ENCODE measurements at regions not wholly inside any gene's neighbourhood (a gene's known extent, or its start where the extent isn't known, plus 50 kb on each side); places are given as distances from the start of the nearest gene placed in this dataset.

DNA sequence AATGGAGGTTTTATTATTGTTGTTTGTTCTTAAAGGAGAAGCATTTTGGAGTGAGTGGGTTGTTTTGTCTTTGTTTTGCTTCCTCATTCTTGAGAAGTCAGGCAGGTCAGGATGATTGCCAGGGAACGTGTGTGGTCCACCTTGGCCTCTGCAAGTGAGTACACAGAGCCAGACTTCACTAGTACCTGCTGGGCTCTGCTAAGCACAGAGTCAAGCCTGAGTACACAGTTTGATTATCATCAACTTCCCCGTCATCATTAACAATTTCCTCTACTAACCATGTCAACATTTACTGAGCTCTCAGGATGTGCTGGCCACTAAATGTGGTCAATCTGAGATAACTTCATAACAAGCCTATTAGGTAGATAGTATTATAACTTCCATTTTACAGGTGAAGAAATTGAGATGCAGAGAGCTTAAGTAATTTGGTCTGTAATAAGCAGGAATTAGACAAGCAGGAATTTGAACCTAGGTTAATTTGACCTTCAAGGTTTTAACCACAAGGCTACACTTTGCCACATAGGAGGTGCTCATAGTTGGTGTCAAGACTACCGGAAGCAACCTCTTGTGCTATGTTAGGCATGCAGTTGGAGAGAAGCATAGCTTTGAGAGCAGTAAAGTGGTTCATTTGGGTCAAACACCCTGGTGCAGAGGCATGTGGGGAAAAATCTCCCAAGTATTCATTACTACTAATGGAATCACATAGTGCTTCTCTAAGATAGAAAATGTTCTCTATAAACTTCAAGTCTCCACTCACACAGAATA is 178.3 kb downstream of the NUAK1 start:
- CTCF ChIA-PET = interaction anchor here (0.6 kb wide), 1 partner anchor 15 kb away, joined by 3 read pairs; no protein-coding TSS in a partner anchor
- Mint-ChIP-seq H3K36me3 (ENCODE audit: low read depth) (no peaks in the 10 kb centered on the region), H3K27me3 (peaks cover 1% of the 10 kb centered on the region), H3K27ac (no peak overlapping the region), H3K9me3 (no peaks in the 10 kb centered on the region), H3K4me3 (no peak overlapping the region), H3K4me1 (no peaks in the 10 kb centered on the region)
- intact Hi-C loops (cut with micrococcal nuclease) = no loop called here
- ATAC-seq (ENCODE audit: low read depth) (no peak), DNase-seq (no peak)
- TF ChIP-seq, protein P1, sequence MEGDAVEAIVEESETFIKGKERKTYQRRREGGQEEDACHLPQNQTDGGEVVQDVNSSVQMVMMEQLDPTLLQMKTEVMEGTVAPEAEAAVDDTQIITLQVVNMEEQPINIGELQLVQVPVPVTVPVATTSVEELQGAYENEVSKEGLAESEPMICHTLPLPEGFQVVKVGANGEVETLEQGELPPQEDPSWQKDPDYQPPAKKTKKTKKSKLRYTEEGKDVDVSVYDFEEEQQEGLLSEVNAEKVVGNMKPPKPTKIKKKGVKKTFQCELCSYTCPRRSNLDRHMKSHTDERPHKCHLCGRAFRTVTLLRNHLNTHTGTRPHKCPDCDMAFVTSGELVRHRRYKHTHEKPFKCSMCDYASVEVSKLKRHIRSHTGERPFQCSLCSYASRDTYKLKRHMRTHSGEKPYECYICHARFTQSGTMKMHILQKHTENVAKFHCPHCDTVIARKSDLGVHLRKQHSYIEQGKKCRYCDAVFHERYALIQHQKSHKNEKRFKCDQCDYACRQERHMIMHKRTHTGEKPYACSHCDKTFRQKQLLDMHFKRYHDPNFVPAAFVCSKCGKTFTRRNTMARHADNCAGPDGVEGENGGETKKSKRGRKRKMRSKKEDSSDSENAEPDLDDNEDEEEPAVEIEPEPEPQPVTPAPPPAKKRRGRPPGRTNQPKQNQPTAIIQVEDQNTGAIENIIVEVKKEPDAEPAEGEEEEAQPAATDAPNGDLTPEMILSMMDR (IDR thresholded peaks at IDR 0.05) = no peak
- POLR2A ChIA-PET = no interaction called here

DNA sequence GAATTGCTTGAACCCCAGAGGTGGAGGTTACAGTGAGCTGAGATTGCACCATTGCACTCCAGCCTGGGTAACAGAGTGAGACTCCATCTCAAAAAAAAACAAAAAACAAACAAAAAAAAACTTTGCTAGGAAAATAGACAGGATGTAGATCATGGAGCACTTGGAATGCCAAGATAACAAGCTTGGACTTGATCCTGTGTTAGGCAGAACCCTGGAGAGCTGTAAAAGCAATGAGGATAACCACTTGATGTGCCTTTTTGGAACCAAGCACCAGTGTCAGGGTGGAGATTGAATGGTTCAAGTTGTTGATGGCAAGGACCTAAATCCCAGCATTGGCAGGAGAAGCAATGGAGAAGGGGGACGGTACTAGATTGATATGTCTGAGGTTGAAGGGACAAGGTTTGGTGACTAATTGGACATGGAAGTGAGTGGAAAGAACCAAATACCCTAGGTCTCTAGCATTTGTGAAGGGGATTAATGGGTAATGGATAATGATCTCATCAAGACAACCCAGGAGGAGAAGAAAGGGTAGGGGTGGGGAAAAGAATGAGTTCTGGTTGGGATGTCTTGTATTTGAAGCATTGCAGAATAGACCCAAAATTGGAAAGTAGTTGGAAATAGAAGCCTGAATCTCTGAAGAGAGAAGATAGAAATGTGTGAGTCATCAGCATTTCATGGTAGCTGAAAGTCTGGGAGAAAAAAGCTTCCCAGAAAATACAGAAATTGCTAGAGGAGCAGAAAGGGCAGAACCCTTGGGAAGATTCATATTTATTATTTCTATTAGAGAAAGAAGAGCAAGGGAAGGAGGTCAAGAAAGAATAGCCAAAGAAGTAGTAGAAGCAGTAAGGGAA is 176.7 kb downstream of the NUAK1 start:
- Mint-ChIP-seq H3K27ac (no peak overlapping the region), H3K4me3 (no peak overlapping the region), H3K9me3 (no peaks in the 10 kb centered on the region), H3K4me1 (no peaks in the 10 kb centered on the region), H3K36me3 (ENCODE audit: low read depth) (no peaks in the 10 kb centered on the region), H3K27me3 (peaks cover 1% of the 10 kb centered on the region)
- intact Hi-C loops (cut with micrococcal nuclease) = no loop called here
- ChIA-PET CTCF (no interaction called here), POLR2A (no interaction called here)
- DNase-seq (no peak), ATAC-seq (ENCODE audit: low read depth) (no peak)
- TF ChIP-seq, protein P1 (IDR thresholded peaks at IDR 0.05) = no peak

DNA sequence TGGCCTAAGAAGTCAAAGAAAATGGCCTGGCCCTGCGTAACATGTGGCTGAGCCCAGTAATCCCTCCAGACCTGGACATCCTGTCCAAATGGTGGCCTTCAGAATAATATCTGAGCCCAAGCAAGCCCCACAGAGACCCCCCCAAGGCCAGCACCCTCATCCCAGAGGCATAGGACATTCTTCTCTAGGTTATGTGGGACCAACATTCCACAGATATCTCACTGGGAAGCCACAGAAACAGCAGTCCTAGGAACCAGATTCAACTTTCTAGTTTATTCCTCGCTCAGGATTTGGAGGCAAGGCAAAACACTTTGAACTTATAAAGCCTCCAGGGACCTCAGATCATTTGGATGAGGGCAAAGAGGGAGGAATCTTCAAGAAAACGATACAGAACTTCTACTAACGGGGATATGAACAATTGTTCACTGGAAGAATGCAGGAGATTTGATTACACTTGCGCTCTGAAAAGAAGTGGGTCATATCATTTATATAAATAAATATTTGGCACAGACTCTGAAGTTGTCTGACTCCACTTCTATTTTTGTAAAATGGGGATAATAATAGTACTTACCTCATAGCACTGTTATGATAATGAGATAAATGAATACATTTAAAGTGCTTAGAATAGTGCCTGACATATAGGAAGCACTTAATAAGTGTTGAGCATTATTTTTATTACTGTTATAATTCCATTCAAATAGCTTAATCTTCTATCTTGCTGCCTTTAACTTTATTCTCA is 171.5 kb downstream of the NUAK1 start:
- intact Hi-C loops (cut with micrococcal nuclease) = no loop called here
- no peaks in the 10 kb centered on the region for H3K4me1 Mint-ChIP-seq
- H3K27me3 Mint-ChIP-seq = no peaks in the 10 kb centered on the region
- no peak for ATAC-seq (ENCODE audit: low read depth)
- TF ChIP-seq, protein P1 (IDR thresholded peaks at IDR 0.05) = no peak
- ChIA-PET POLR2A (no interaction called here), CTCF (no interaction called here)
- H3K4me3 Mint-ChIP-seq = no peak overlapping the region
- no peak for DNase-seq
- no peaks in the 10 kb centered on the region for H3K36me3 Mint-ChIP-seq (ENCODE audit: low read depth)
- no peak overlapping the region for H3K27ac Mint-ChIP-seq
- H3K9me3 Mint-ChIP-seq = no peaks in the 10 kb centered on the region

DNA sequence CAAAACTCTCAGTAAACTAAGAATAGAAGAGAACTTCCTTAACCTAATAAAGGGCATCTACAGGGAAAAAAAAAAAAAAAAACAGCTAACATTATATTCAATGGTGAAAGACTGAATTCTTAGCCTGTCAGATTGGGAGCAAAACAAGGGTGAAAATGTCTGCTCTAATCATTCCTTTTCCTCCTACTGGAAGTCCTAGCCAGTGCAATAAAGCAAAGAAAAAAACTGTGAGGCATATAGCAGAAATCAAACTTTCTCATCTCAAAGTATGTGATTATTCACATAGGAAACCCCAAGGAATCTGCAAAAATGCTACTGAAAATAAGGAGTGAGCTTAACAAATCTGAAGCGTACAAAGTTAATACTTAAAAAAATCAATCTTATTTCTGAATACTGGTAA is 170.7 kb downstream of the NUAK1 start:
- ATAC-seq (ENCODE audit: low read depth) = no peak
- POLR2A ChIA-PET = no interaction called here
- TF ChIP-seq, protein P1 (IDR thresholded peaks at IDR 0.05) = no peak
- Mint-ChIP-seq H3K27ac (no peak overlapping the region), H3K4me1 (no peaks in the 10 kb centered on the region), H3K27me3 (no peaks in the 10 kb centered on the region), H3K4me3 (no peak overlapping the region), H3K36me3 (ENCODE audit: low read depth) (no peaks in the 10 kb centered on the region), H3K9me3 (no peaks in the 10 kb centered on the region)
- DNase-seq = no peak
- CTCF ChIA-PET = no interaction called here
- intact Hi-C loops (cut with micrococcal nuclease) = no loop called here

DNA sequence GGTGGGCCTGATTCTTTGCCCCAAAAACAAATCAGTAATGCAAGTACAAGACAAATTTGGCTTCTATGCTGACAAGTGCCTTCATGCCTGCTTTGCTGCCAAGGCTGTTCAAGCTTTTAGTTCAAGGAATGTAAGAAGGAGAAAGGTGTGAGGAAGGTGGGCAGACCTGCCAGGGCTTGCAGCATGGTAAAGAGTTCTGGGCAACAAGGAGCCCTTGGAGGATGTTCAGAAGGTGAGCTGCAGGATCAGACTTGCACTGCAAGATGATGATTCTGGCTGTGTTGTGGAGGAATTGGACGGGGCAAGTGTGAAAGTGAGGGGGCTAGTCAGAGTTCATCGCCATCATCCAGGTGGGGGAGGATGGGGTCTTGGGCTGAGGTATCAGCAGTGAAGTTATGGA is 167.9 kb downstream of the NUAK1 start:
- Mint-ChIP-seq H3K4me3 (no peak overlapping the region), H3K4me1 (no peaks in the 10 kb centered on the region), H3K36me3 (ENCODE audit: low read depth) (no peaks in the 10 kb centered on the region), H3K27me3 (no peaks in the 10 kb centered on the region), H3K9me3 (no peaks in the 10 kb centered on the region), H3K27ac (no peak overlapping the region)
- POLR2A ChIA-PET = no interaction called here
- intact Hi-C loops (cut with micrococcal nuclease) = no loop called here
- CTCF ChIA-PET = no interaction called here
- TF ChIP-seq, protein P1 (IDR thresholded peaks at IDR 0.05) = no peak
- ATAC-seq (ENCODE audit: low read depth) = no peak
- no peak for DNase-seq
